ENCODE measurements at regions not wholly inside any gene's neighbourhood (a gene's known extent, or its start where the extent isn't known, plus 50 kb on each side); places are given as distances from the start of the nearest gene placed in this dataset.

- TF ChIP-seq RAD21 (conservative IDR thresholded peaks at IDR 0.05 in 1 of 2, IDR thresholded peaks at IDR 0.05 in 1 of 2) (no peak), RFX5 (IDR thresholded peaks at IDR 0.05) (no peak), POLR2A (IDR thresholded peaks at IDR 0.05; ENCODE audit: low read length) (no peak), EP300 (IDR thresholded peaks at IDR 0.05) (no peak)
Measured at GRCh38 chr3:74057169-74057568, 432.4 kb upstream of the PDZRN3 start.
